ENCODE measurements at regions not wholly inside any gene's neighbourhood (a gene's known extent, or its start where the extent isn't known, plus 50 kb on each side); places are given as distances from the start of the nearest gene placed in this dataset.
A peak's percentile ranks its signal among the peaks of the same experiment; 100 is the strongest.

DNA sequence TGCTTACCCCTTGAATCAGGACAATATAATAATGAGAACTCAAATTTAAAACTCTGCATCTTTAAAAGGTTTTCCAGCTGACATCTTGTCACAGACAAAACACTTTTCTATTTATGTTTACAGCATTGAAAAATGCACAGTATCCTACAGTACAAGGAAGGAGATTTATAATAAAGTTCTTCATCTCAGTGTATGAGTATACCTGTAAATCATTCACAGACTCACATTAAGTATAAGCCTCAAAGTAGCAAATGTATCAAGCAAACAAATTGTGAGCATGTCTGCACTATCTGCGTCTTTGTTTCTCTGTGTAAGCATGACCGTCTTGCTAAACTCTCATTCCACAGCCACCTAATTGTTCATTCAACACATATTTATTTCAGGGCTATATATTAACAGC lies 52.8 kb downstream of the PPP1R2C start:
- no peak for DNase-seq (ENCODE audit: extremely low read depth in 1 of 2, low read depth in 1 of 2)

DNA sequence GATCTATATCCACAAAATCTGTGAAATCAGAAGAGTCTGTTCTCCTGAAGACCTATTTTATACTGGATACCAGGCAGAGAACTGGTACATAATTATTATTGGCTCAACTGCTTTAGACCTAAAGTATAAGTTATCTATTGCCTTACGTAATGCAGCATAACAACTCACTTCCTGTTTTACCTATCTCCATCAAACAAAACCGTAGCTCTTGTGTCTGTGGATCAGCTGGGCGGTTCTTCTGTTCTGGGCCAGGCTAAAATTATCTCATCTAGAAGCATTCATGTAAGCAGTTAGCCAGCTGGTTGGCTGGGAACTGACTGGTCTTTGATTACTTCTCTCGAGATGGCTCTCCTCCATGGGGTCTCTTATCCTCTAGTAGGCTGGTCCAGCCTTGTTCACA lies 57.8 kb downstream of the PPP1R2C start:
- no peak for DNase-seq (ENCODE audit: extremely low read depth in 1 of 2, low read depth in 1 of 2)

DNA sequence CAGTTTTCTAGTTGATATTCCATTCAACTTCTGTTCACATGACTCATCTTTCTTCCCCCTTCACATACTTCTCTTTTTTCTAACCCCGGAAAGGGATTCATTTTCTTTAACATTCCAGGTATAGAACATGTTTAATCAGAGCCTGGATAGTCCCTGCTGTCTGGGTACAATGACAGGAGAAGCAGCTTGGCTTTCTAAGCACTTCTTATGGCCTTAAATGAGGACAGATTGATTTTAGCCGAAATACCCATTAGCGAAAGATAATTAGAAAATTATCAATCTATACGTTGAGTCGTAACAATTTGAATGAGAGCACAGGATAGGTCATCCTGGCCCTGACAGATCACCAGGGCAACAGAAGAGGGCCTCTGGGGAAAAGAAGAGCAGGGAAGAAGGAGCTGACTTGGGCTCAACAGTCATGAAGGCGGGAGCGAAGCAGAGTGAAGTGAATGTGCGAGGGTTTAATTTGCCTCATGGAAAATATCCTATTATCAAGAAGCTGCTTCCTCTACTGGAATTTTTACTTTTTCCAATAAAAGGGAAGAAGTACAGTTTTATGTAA lies 62.2 kb downstream of the PPP1R2C start:
- DNase-seq (ENCODE audit: extremely low read depth in 1 of 2, low read depth in 1 of 2) = no peak

DNA sequence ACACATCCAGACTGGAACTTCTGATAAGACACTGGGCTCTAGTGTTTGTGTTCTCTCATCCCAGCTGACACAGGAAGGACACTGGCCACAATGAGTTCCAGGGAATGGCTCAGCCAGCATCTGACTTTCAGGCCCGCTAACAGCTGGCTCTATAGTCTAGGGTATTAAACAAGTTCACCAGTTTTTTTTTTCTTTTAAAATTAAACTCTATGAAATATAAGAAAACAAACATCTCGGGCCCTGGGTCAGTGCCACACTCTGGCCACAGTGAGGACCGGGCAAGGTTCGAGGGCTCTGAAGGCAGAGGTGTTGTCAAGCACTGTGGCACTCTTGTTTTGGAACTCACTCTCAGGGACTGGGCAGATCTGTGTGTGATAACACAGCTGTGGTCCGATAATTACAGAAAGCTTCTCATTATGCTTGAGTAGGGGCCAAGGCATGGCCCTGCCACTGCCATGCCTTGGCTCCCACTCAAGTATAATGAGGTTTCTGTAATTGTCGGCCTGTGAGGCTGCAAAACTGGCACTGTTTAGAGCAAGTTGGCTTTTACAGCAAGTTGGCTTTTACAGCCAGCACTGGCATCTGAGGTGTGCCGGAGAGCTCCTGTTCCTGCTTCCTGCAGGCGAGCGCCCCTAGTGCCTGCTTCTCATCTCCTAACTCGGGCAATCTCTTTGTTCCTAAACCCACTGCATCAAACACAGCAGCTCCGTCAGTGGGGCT lies 62.8 kb downstream of the PPP1R2C start:
- DNase-seq (ENCODE audit: extremely low read depth in 1 of 2, low read depth in 1 of 2) = peak in 1 of 2 donors; percentile 3

DNA sequence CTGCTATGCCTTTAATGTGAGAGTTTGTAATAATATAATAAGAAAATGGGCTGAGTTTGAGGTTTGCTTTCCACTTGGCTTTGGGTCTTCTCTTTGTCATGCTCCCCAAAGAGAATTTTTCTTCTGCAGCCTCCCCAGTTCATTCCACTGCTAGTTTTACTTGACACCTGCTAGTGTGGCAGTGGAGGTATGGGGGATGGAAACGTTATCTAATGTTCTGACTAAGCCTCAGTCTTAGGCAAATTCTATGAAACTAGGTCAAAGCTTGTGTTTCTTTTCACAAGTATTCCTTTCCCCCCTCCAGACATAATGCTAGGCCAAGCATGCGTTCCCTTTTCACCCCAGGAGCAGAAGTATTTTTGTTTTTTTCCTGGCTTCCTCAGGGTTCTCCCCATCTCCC lies 67.5 kb downstream of the PPP1R2C start:
- no peak for DNase-seq (ENCODE audit: extremely low read depth in 1 of 2, low read depth in 1 of 2)

DNA sequence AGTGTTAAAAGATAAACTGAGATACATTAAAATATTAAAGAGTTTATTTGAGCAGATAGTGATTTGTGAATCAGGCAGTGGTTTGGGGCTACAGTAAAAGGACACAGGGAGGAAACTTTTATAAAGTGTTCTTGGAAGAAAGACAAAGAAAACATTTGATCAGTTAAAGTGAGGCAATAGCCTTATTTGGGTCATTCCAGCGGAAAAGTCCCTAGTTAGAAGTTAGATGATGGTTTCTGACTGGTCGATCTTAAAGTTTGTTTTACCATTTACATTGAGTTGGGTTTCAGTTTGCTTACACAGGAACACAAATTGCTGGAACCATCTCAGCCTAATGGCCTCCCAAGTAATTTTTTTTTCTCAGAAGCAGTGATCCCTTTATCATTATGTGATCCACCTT lies 69.7 kb downstream of the PPP1R2C start:
- DNase-seq (ENCODE audit: extremely low read depth in 1 of 2, low read depth in 1 of 2) = no peak

GRCh38 chrX:42707742-42708141 lies 70.2 kb downstream of the PPP1R2C start:
- DNase-seq (ENCODE audit: extremely low read depth in 1 of 2, low read depth in 1 of 2) = no peak

GRCh38 chrX:42704454-42704853 lies 73.5 kb downstream of the PPP1R2C start:
- no peak for DNase-seq (ENCODE audit: extremely low read depth in 1 of 2, low read depth in 1 of 2)

DNA sequence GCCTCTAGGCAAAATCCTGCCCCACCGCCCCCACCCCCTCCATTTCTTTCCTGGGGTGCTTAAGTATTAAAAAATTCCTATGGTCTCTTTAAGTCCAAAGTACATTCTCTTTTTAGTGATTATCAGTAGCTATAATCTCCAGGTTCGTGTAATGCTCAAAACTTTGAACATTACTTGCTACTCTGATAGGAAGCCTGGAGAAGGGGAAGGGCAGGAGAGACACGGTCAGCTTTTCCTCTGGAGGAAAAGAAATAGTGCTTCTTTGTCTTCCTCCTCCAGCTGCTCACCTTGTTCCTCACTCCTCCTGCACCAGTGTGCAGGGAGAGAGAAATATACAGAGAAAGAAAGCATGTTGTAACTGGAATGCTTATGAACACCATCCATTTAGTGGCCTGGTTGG lies 80.4 kb downstream of the PPP1R2C start:
- DNase-seq (ENCODE audit: extremely low read depth in 1 of 2, low read depth in 1 of 2) = no peak

DNA sequence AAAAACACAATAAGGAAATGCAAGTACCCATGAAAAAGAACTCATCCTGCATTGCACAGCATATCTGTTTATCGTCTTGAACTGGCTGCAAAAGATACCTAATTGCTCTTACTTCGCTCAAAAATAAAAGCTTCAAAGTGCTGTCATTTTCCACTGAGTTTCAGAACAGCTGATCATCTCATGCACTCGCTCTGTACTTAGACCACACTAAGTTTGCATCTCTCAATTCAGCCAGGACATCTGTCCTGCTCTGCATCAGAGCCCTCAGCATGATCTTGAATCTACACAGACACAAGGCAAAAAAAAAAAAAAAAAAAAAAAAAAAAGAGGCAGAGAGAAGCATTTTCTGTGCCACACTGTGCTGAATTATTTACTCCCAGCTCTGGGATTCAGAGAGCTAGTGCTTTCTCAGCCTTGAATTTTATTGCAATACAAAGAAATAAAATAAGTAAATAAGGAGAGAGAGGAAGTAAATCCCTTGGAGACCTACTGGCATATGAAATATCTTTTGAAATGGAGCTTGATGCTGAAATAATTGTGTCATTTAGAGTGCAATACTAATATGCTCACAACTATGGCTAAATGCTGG lies 81.3 kb downstream of the PPP1R2C start:
- no peak for DNase-seq (ENCODE audit: extremely low read depth in 1 of 2, low read depth in 1 of 2)

DNA sequence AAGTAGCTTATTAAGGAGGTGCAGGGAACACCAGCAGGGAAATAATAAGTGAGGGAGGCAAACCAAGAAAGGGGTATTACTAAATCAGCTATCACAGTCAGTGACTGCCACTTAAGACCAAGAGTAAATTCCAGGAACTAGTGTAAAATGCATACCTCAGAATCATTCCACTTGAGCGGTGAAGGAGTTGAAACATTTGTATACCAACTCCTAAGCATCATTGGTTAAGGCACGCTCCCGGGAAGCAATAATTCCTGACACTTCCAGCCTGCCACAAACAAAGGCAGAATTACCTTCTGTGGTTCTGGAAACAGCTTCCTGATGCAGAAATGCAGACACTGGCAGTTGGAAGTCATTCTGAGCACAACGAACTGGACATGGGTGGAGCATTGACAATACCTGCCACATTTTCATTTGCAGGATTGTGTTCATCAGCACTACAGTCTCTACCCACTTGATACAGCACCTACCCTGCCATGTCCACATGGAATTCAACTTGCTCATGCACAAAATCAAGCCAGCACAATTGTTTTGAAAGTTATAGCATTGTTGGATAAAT lies 82.1 kb downstream of the PPP1R2C start:
- DNase-seq (ENCODE audit: extremely low read depth in 1 of 2, low read depth in 1 of 2) = no peak

GRCh38 chrX:42694260-42694815 lies 83.6 kb downstream of the PPP1R2C start:
- no peak for DNase-seq (ENCODE audit: extremely low read depth in 1 of 2, low read depth in 1 of 2)

GRCh38 chrX:42691196-42691595 lies 86.8 kb downstream of the PPP1R2C start:
- no peak for DNase-seq (ENCODE audit: extremely low read depth in 1 of 2, low read depth in 1 of 2)

- no peak for DNase-seq (ENCODE audit: extremely low read depth in 1 of 2, low read depth in 1 of 2)
Measured at GRCh38 chrX:42686706-42687105, 91.3 kb downstream of the PPP1R2C start.

DNA sequence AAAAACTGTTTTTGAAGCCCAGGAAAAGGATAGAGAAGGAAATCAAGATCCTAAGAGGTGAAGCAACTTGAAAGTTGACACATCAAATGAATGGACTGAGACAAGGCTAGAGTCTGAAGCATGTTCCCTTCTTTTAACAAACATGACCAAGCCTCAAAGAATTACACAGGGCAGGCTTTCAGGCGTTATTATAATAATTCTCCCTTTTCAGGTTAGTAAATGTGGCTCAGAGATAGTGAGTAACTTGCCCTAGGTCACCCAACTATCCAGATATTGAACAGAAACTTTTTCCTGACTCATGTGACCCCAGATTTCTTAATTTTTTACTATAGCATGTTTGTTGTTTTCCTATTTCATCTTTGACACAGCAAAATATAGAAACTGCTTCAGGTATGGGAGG lies 91.7 kb downstream of the PPP1R2C start:
- DNase-seq (ENCODE audit: extremely low read depth in 1 of 2, low read depth in 1 of 2) = no peak

GRCh38 chrX:42684065-42684464 lies 93.9 kb downstream of the PPP1R2C start:
- DNase-seq (ENCODE audit: extremely low read depth in 1 of 2, low read depth in 1 of 2) = no peak

- no peak for DNase-seq (ENCODE audit: extremely low read depth in 1 of 2, low read depth in 1 of 2)
Measured at GRCh38 chrX:42680666-42681065, 97.3 kb downstream of the PPP1R2C start.

GRCh38 chrX:42678133-42678532 lies 99.8 kb downstream of the PPP1R2C start:
- DNase-seq (ENCODE audit: extremely low read depth in 1 of 2, low read depth in 1 of 2) = no peak

- no peak for DNase-seq (ENCODE audit: extremely low read depth in 1 of 2, low read depth in 1 of 2)
Measured at GRCh38 chrX:42673301-42673810, 104.6 kb downstream of the PPP1R2C start.

GRCh38 chrX:42664680-42665079 lies 113.3 kb downstream of the PPP1R2C start:
- DNase-seq (ENCODE audit: extremely low read depth in 1 of 2, low read depth in 1 of 2) = no peak

DNA sequence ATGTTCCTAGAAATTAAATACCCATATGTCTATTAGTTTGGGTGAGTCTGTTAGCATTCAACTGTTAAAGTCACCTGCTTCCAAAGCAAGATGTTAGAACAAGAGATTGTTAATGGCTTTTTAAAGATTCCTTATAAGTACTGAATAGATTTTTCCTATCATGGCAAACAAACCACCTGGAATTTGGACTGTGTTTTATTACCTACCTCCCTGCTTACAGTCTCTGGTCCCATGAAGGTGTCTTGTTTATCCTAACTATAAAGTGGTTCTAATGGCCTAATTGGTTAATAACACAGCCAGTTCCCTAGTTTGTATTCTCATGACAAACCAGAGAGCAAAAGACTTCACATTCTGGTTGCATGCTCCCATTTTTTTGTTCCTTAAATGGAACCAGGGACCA lies 149.5 kb downstream of the PPP1R2C start:
- no peak for DNase-seq (ENCODE audit: extremely low read depth in 1 of 2, low read depth in 1 of 2)

GRCh38 chrX:42627891-42628290 lies 150.1 kb downstream of the PPP1R2C start:
- DNase-seq (ENCODE audit: extremely low read depth in 1 of 2, low read depth in 1 of 2) = no peak

All from stimulated activated CD8-positive, alpha-beta memory T cell treated with anti-CD3 and anti-CD28 coated beads, Interleukin-7, amount 100 ng/mL, for 48 hours (primary cell).